ENCODE measurements at regions not wholly inside any gene's neighbourhood (a gene's known extent, or its start where the extent isn't known, plus 50 kb on each side); places are given as distances from the start of the nearest gene placed in this dataset.

DNA sequence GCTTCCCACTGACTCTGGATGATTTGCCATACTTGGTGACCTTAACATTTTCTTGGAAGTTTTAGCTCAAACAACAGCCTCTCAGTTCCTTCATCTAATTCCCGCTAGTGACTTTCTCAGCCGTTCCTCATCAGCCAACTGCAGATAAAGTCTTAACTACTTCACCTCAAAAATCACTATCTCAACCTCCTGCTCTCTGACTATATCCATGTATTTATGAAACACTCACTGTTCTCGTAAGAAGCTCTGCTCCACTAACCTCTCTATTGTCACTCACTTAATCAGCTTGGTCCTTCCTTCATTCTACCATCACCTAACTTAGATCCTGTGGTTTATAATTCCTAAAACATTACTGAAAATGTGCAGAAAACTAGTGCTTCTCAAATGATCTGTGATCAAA is 1551.6 kb downstream of the MRPL39 start:
- no peak for FAIRE-seq
- no peak for DNase-seq (ENCODE audit: insufficient read length, low spot score)

DNA sequence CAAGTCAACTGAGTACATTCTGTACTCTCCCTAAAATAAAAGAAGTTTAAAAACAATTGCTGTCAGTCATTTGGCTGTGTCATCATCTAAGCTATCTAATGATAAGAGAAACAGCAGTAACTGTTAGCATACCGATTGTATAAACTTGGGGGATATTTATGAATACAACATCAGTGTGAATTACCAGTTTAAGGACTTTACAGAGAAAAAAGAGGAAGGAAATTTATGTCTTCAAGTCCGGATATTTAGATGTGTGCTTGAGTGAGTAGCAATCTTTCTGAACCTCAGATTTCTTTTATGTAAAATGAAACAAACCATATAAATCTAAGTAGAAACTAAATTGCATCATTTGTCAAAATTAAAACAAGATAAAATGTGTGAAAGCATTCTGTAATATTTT is 1557.0 kb downstream of the MRPL39 start:
- FAIRE-seq (no peak), DNase-seq (ENCODE audit: insufficient read length, low spot score) (no peak)

DNA sequence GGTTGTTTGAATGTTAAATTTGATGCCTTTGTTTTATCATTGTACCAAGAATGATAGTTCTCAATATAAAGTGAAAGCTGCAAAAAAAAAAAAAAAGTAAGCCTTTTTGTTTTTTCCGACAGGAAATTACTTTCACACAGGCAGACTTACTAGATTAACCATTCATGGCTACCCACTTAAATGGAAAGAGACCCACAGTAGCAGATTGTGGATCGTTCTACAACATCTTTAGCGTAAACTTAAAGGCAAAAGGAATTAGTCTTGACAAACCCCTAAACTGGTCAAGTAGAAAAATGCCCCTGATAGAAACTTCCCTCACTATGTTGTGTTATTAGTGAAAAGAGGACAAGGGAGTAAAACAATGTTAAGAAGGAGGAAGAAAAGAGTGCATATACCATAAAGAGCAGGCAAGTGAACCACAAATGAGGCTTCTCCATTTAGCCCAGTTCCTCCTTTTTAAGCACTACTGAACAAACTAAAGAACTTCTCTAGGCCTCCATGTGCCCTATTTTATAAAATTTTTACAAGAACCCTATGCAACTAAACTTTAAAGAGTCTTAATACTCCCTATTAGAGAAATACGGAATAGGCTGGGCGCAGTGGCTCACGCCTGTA is 1560.3 kb downstream of the MRPL39 start:
- FAIRE-seq (no peak), DNase-seq (ENCODE audit: insufficient read length, low spot score) (no peak)

DNA sequence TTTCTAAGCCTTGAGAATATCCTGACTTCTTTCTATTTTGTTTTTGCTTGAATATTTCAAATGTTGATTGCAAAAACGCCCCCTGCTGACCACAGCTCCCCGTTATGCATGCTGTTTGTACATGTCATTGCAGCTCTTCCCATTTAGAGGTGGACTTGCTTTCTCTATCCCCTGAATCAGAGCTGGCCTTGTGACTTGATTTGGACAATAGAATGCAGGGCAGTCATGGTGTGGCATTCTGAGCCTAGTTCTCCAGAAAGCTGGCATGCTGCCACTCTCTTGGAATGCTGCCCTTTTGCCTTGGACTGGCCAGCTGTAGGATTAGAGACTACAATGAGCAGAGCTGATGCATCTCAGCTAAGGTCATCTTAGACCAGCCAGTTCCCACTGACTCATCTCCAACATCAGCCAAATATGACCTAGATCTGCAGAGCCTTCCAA is 1561.5 kb downstream of the MRPL39 start:
- FAIRE-seq = peak; percentile 81

DNA sequence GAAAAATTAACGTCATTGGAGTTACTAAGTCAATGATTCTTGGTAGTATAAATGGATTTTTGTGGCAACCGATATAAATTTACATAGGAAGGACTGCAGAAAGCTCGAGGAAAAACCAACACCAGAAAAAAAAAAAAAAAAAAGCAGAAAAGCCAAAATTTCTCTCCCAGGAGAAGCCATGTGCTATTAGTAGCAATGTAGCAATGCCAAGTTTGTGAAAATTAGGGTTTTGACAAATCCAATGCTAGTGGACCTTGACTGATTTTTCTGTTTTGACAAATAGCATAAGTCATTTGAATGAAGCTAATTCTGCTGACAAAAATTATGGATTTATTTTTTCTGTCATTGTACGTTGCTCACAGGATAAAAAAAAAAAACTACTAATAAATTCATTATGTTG is 1561.9 kb downstream of the MRPL39 start:
- no peak for DNase-seq (ENCODE audit: insufficient read length, low spot score)
- FAIRE-seq = no peak

More for the DNA sequence above, 1561.5 kb downstream of the MRPL39 start:
- DNase-seq (ENCODE audit: insufficient read length, low spot score) = peak; percentile 67

DNA sequence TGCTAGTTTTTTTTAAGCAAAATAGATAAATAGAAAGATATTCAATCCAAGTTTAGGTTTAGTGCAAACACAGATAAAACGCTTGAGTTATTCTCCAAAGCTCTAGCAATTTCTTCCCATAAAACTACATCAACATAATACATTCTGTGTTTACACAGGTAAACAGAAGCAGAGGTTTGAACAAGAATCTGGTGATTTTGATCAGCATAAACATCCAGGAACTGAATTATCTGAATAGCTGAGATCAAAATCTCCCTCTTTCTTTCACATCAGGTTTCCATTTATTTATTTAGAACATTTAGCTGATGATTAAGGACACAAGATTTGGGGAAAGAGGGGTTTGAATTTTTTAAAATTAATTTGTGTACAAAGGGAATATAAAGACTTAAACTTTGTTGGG is 1564.6 kb downstream of the MRPL39 start:
- FAIRE-seq = no peak

DNA sequence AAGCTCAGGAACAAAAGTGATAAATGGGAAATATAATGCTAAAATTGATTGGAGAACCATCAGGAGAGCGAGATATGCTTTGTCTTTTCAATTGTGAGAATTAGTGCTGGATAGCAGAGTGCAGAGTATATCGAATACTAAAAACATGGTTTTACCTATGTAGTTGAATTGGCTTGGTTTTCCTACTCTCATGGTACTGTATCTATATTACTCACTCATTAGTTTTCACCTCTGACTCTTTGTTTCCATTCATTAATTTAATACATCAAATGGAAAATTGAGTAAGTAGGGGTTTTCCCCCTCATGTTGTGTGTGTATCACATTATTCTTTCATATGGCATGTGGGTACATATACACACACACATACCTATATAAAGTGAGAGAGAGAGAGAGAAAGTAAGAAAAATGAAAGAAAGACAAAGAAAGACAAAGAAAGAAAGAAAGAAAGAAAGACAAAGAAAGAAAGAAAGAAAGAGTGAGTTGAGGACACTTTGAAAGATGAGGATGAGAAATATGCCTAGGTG is 1574.5 kb downstream of the MRPL39 start:
- DNase-seq (ENCODE audit: insufficient read length, low spot score) = no peak
- FAIRE-seq = no peak

More for the DNA sequence above, 1564.6 kb downstream of the MRPL39 start:
- no peak for DNase-seq (ENCODE audit: insufficient read length, low spot score)

DNA sequence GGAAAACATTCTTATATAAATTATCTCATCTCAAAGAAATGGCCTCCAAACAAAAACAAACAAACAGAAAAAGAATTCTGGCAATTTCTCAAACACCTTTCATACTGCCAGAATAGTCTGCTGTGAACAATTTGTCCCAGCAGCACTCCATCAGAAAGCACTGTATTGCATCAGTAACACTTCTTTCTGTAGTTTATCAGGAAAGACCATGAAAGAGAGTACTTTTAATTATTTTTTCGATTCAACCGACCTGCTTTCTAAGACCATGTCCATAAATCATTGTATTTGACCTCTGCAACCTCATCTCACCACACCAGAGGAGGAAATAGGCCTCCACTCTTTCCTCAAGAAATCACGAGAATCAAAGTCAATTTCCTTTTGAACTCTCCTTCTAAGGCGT is 1579.9 kb downstream of the MRPL39 start:
- no peak for FAIRE-seq

DNA sequence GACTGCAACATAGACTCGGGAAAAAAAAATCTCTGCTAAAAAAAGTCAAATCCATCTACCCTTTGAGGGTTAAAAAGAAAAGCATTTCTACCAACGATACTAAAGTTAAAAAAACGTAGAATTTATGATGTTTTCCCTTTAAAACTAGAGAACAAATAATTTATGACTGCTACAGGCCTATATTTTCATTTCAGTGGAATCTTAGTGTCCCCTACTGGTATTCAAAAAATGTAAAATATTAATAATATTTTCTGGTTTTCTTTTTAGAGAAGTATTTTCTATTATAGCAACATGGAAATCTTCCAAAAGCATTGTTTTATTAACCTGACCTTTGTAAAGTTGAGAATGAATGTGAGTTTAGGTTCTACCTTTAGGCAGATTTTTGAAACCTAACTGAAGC is 1582.2 kb downstream of the MRPL39 start:
- DNase-seq (ENCODE audit: insufficient read length, low spot score) (no peak), FAIRE-seq (no peak)

More for the DNA sequence above, 1579.9 kb downstream of the MRPL39 start:
- no peak for DNase-seq (ENCODE audit: insufficient read length, low spot score)

DNA sequence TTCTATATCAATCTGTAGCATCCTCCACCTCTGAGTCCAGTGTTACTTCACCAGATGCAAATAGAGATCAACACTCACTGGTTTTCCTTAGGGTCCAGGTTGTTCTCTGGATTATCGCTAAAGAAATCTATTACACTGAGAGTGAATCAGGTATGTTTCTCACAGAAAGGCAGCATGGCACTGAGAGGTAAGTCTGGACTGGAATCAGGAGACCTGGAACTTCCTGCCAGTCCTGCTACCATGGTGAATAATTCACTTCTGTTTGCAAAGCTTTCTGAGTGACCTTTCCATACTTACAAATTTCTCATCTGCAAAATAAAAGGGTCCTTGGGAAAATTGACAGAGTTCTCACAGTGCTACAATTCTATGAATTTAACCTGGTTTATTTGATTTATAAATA is 1583.3 kb downstream of the MRPL39 start:
- DNase-seq (ENCODE audit: insufficient read length, low spot score) (no peak), FAIRE-seq (no peak)

DNA sequence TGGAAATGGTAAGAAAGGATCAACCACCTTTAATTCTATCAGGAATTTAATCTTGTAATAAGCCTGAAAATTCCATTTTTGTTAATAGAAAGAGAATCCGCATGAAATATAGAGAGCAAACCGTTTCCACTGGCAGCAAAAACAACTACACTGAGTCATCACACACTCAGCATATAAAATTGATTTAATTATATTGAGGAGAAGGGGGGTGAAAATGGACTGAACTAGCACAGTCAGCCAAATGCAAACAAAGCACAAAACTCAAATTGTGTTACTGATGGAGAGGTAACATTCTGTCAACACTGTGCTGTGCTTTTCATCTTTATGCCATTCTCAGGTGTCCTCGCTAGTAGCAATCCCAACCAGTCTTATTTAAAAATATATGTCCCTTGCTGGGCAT is 1583.9 kb downstream of the MRPL39 start:
- DNase-seq (ENCODE audit: insufficient read length, low spot score) (no peak), FAIRE-seq (no peak)

DNA sequence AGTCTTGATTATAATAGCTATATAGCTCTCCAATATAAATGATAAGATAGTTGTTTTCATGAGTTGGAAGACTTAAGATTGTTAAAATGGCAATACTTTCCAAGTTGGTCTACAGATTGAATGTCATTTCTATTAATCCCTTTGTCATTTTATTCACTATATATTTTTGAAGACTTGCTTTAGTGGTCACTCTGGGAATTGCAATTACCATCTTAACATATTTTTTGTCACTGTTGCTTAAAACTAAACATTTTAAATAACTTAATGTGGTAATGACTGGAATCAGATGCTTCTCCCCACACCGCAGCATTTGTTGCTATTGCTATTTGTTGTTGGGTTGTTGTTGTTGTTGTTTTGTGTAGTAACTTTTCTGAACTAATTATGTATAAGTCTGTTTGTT is 1592.9 kb downstream of the MRPL39 start:
- no peak for FAIRE-seq
- DNase-seq (ENCODE audit: insufficient read length, low spot score) = no peak

DNA sequence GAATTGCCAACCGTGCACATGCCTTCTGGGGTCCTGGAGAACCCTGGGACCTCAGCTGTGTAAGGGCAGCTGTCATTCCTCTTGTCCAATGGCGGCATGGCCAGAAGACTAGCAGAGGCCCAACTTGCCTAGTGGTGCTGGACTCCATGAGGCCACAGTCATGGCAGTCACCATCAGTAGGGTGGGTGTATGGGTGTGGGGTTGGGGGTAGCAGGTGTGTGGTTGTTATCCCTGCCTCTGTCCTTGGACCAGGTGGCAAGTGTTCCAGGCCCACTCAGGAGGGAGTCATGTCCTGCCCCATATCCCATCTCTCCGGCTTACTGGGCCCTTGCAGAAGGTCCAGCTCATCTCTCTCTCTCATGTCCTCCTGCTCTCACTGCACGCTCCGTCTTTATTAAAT is 1596.2 kb downstream of the MRPL39 start:
- no peak for DNase-seq (ENCODE audit: insufficient read length, low spot score)
- no peak for FAIRE-seq

DNA sequence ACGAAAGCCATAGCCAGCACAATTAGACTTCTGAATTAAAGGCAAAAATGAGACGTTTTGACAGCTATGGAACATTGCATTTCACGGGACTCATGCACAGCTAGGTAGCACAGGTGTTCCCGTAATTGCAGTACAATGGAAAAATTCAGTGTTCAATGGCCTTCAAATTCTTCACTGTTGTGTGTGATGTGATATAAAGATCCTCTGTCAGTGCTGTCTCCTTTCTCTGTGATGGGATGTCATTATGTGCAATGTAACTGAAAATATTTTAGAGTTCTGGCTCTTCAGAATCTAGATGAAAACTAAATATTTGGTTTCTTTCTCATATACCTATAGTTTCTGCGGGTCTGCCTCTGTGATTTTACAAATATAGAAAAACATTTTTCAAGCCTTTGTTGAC is 1599.7 kb downstream of the MRPL39 start:
- no peak for DNase-seq (ENCODE audit: insufficient read length, low spot score)
- no peak for FAIRE-seq

DNA sequence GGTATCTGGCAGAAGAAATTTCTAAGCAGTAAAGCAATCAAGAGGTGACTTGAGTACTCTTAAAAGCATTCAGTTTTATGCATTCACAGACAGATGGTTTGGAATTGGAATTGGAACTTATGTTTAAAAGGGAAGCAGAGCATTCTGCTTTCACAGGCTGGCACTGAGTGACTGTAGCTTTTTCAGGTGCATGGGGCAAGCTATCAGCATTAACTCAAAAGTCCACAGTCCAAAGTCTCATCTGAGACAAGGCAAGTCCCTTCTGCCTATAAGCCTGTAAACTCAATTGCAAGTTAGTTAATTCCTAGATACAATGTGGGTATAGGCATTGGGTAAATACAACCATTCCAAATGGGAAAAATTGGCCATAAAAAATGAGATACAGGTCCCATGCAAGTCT is 1620.3 kb downstream of the MRPL39 start:
- FAIRE-seq (no peak), DNase-seq (ENCODE audit: insufficient read length, low spot score) (no peak)

DNA sequence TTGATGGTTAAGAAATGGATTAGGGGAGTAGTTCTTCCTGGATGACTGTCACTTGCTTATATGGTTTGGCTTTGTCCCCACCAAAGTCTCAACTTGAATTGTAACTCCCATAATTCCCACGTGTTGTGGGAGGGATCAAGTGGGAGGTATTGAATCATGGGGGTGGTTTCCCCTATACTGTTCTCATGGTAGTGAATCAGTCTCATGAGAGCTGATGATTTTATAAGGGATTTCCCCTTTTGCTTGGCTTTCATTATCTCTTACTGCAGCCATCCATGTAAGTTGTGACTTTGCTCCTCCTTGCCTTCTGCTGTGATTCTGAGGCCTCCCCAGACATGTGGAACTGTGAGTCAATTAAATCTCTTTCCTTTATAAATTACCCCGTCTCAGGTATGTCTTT is 1621.1 kb downstream of the MRPL39 start:
- FAIRE-seq (no peak), DNase-seq (ENCODE audit: insufficient read length, low spot score) (no peak)

DNA sequence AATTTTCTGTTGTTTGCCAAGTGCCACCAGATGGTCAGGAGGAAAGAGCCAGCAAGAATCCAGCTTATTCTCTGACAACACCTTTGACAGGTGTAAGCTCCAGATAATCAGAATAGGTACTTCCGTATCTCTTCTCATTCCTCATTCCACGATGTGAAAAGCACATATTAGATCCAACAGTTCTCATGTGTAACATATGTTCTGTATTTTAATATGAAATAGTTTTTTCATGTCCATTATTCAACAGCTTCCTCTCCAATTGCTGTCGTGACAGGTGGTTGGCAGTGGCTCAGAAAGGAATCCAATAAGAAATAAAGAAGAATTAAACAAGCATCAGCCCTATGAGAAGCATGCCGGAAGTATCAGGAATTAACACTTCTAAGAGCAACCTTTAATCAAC is 1624.7 kb downstream of the MRPL39 start:
- no peak for FAIRE-seq

DNA sequence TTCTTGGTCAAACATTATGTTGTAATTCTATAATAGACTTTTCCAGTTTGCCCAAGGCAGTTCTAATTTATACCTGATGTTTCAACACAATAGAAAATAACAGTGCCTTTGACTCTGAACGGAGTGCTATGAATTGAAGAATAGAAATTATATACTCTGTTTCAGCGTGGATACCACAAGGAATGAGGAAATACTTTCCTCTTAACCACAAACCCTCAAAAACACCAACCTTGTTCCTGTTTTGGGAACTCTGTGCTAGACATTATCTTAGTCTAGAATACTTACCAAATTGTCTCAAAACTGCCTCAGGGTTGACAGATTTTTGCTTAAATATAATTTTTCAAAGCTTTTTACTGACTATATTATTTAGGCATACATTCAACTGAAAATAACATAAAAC is 1629.3 kb downstream of the MRPL39 start:
- FAIRE-seq (no peak), DNase-seq (ENCODE audit: insufficient read length, low spot score) (peak; percentile 5)

More for the DNA sequence above, 1624.7 kb downstream of the MRPL39 start:
- no peak for DNase-seq (ENCODE audit: insufficient read length, low spot score)

DNA sequence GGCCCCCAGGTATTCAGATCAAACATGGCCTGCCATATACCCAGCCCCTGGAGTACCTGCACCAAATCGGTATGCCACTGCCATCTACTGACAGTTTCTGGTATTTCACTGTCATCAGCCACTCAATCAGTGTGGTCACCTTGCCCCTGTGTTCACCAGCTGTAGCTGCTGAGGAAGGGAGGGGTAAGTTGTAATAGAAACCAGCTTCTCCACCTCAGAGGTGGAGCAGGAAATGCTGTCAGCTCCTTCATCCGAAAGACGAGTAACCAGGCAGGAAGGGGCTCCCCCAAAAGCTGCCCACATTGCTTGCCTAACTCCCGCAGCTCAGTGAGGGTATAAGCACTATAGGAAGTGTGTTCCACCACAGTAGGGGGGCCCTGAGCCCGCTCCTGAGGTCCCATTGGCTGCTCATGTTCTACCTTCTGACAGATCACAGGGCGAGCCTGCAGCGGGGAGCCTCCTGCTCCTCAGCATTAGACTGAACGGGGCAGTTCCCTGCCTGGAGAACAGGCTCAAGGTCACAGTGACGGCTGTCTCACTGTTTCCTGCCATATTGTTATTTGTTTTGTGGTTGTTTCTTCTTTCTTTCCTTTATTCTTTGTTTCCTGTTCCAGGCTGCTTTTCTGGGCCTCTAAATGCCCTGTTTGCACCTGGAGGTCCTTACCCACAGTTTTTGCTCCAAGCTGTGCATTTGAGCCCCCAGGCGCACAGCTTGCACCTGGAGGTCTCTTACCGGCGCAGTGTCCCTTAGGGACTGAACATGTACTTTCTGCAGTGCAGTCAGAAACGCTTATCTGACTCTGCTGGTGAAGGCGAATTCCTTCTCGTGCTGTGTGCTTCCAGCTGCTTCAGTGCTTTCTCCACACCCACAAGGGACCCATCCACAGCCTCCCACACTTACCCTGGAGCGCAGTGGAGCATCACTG is 1638.3 kb downstream of the MRPL39 start:
- DNase-seq (ENCODE audit: insufficient read length, low spot score) = peak; percentile 41
- FAIRE-seq = peak; percentile 59

DNA sequence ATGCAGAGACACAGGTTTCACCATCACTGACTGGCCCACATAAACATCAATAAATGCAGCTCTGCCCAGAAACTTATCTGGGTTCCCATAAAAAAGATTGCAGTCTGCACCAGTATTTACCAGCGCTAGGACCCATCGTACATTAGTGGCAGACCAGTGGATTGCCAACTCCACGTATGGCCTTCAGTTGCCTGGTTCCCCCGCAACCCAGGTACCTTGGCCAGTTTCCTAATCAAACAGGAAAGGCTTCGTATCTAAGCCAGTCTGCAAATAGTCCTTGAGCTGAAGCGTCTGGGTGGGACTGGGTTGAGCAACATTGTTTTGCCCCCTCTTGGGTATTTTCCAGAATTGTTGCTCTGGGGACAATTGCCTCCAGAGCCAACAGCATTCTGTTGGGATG is 1639.3 kb downstream of the MRPL39 start:
- DNase-seq (ENCODE audit: insufficient read length, low spot score) = no peak
- FAIRE-seq = no peak

DNA sequence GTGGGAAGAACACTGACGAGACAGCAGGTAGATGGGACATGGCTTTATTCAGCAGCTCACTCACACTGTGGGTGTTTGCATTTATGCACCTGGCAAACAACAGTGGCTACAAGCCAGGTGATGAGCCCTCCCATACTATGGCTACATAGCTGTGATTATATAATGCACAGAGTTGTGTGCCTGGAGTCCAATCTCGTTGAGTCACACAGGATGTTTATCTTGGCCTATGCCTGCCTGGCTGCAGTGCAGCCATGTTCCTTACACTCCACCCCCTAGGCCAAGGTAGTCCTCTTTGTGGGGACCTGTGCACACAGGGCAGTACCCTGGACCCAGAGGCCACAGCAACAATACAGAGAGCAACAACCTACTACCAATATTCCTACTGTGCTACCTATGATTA is 1643.8 kb downstream of the MRPL39 start:
- no peak for DNase-seq (ENCODE audit: insufficient read length, low spot score)

DNA sequence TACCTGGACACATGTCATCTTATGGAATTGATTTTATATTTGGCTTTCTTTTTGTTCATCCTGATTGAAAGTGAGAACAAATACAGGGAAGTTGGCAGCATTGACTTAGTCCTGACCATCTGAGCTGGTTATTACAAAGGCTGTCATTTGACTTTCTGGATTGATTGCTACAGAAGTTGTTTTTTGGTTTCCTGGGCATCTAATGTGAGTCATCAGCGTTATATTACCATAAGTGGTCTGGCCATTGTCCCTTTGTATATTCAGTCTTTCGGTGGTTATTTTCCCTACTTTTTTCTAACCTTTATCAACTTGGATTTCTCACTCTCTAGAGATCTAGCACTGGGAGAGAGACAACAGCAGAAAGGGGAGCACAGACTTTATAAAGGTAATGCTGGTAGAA is 1646.5 kb downstream of the MRPL39 start:
- DNase-seq (ENCODE audit: insufficient read length, low spot score) (no peak), FAIRE-seq (no peak)

More for the DNA sequence above, 1643.8 kb downstream of the MRPL39 start:
- peak; percentile 54 for FAIRE-seq

Data from HTR-8/SVneo (cell line).